Gastroesophageal sphincter (tissue), 3 donors: ENCODE measurements at regions not wholly inside any gene's neighbourhood (a gene's known extent, or its start where the extent isn't known, plus 50 kb on each side); places are given as distances from the start of the nearest gene placed in this dataset.

Source experiments
- POLR2A ChIP-seq, 2 donors: fragments of 450-650 bp; IDR thresholded peaks; one replicate each; pipeline ENCODE4 v1.6.1; 2017; ENCODE audit warnings: antibody characterized with exemption in 2 of 2, mild to moderate bottlenecking in 2 of 2, moderate library complexity in 1 of 2
- POLR2AphosphoS5 ChIP-seq: sonication (generic); formaldehyde crosslinking; IDR thresholded peaks from one replicate; pipeline ENCODE4 v1.6.1; 2017; ENCODE audit warnings: antibody characterized with exemption
- TF ChIP-seq, protein P1 (sequence below), 4 experiments: fragments of 200-600 bp in 2 of 4; fragments of 450-650 bp in 2 of 4; sonication (generic) in 1 of 4; IDR thresholded peaks; one replicate each; pipeline ENCODE4 v1.5.1; 2017 to 2019; ENCODE audit warnings: antibody characterized with exemption in 4 of 4, mild to moderate bottlenecking in 2 of 4, moderate library complexity in 2 of 4

DNA sequence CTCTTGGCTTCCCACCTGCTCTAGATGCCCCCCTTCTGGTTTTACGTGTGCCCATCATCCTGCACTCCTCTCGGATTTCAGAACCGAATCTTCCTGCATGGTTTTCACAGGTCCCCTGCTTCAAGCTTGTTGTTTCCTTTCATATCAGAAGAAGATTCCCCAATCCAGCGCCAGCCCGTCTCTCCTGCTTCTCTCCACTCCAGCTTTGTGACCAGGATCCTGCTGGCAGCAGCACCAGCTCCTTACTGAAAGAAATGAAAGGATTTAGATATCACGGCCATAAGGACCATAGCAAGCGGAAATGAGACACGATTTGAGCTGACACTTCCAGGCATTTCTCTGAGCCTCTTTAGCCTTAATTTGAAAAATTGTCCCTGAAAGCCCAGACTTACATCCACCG, 180.3 kb upstream of the UBE3A start:
- TF ChIP-seq, protein P1, sequence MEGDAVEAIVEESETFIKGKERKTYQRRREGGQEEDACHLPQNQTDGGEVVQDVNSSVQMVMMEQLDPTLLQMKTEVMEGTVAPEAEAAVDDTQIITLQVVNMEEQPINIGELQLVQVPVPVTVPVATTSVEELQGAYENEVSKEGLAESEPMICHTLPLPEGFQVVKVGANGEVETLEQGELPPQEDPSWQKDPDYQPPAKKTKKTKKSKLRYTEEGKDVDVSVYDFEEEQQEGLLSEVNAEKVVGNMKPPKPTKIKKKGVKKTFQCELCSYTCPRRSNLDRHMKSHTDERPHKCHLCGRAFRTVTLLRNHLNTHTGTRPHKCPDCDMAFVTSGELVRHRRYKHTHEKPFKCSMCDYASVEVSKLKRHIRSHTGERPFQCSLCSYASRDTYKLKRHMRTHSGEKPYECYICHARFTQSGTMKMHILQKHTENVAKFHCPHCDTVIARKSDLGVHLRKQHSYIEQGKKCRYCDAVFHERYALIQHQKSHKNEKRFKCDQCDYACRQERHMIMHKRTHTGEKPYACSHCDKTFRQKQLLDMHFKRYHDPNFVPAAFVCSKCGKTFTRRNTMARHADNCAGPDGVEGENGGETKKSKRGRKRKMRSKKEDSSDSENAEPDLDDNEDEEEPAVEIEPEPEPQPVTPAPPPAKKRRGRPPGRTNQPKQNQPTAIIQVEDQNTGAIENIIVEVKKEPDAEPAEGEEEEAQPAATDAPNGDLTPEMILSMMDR (IDR thresholded peaks at IDR 0.05), result no peak
- no peak for TF ChIP-seq POLR2A (IDR thresholded peaks at IDR 0.05)
- no peak for TF ChIP-seq POLR2AphosphoS5
